ENCODE measurements at regions not wholly inside any gene's neighbourhood (a gene's known extent, or its start where the extent isn't known, plus 50 kb on each side); places are given as distances from the start of the nearest gene placed in this dataset.

- no peak overlapping the region for H3K4me3 Mint-ChIP-seq
- ChIA-PET POLR2A (no interaction called here), CTCF (interaction anchor here (1.0 kb wide), 1 partner anchor 14 kb away, joined by 3 read pairs; no protein-coding TSS in a partner anchor)
- H3K27me3 Mint-ChIP-seq = no peaks in the 10 kb centered on the region
- no peak for DNase-seq
- no peaks in the 10 kb centered on the region for H3K9me3 Mint-ChIP-seq
- H3K27ac Mint-ChIP-seq = no peak overlapping the region
- peaks cover 11% of the 10 kb centered on the region for H3K4me1 Mint-ChIP-seq
- no peaks in the 10 kb centered on the region for H3K36me3 Mint-ChIP-seq (ENCODE audit: low read depth)
Observed at GRCh38 chr3:176969066-176969465, 228.2 kb downstream of the TBL1XR1 start.

GRCh38 chr3:176968631-176969030 lies 228.7 kb downstream of the TBL1XR1 start:
- POLR2A ChIA-PET = no interaction called here
- no peaks in the 10 kb centered on the region for H3K27me3 Mint-ChIP-seq
- peaks cover 11% of the 10 kb centered on the region for H3K4me1 Mint-ChIP-seq
- DNase-seq = no peak
- no peaks in the 10 kb centered on the region for H3K9me3 Mint-ChIP-seq
- H3K4me3 Mint-ChIP-seq = no peak overlapping the region
- no peaks in the 10 kb centered on the region for H3K36me3 Mint-ChIP-seq (ENCODE audit: low read depth)
- H3K27ac Mint-ChIP-seq = no peak overlapping the region
- CTCF ChIA-PET = interaction anchor here (1.0 to 1.1 kb wide), 2 partner anchors 8 to 13 kb away, joined by 3 to 4 read pairs; no protein-coding TSS in a partner anchor

GRCh38 chr3:176967522-176967921 lies 229.8 kb downstream of the TBL1XR1 start:
- H3K4me1 Mint-ChIP-seq = peaks cover 11% of the 10 kb centered on the region
- H3K9me3 Mint-ChIP-seq = no peaks in the 10 kb centered on the region
- no peaks in the 10 kb centered on the region for H3K36me3 Mint-ChIP-seq (ENCODE audit: low read depth)
- no peak for DNase-seq
- no peak overlapping the region for H3K27ac Mint-ChIP-seq
- ChIA-PET CTCF (interaction anchor here (1.1 to 1.2 kb wide), 2 partner anchors 10 to 11 kb away, joined by 4 read pairs; no protein-coding TSS in a partner anchor), POLR2A (no interaction called here)
- H3K27me3 Mint-ChIP-seq = no peaks in the 10 kb centered on the region
- H3K4me3 Mint-ChIP-seq = no peak overlapping the region

- Mint-ChIP-seq H3K36me3 (ENCODE audit: low read depth) (no peaks in the 10 kb centered on the region), H3K27ac (no peak overlapping the region), H3K27me3 (peaks cover 6% of the 10 kb centered on the region), H3K9me3 (no peaks in the 10 kb centered on the region), H3K4me3 (no peak overlapping the region), H3K4me1 (peaks cover 5% of the 10 kb centered on the region)
- no peak for DNase-seq
- ChIA-PET POLR2A (interaction anchor here (0.6 kb wide), 1 partner anchor 194 kb away, joined by 4 read pairs; no protein-coding TSS in a partner anchor), CTCF (interaction anchor here (1.2 kb wide), 1 partner anchor 14 kb away, joined by 4 read pairs; no protein-coding TSS in a partner anchor)
Observed at GRCh38 chr3:176964661-176965060, 232.6 kb downstream of the TBL1XR1 start.

GRCh38 chr3:176961916-176962315 lies 235.4 kb downstream of the TBL1XR1 start:
- H3K27ac Mint-ChIP-seq = no peak overlapping the region
- H3K9me3 Mint-ChIP-seq = no peaks in the 10 kb centered on the region
- POLR2A ChIA-PET = no interaction called here
- H3K4me3 Mint-ChIP-seq = no peak overlapping the region
- no peaks in the 10 kb centered on the region for H3K36me3 Mint-ChIP-seq (ENCODE audit: low read depth)
- CTCF ChIA-PET = no interaction called here
- peaks cover 5% of the 10 kb centered on the region for H3K4me1 Mint-ChIP-seq
- H3K27me3 Mint-ChIP-seq = peaks cover 6% of the 10 kb centered on the region
- DNase-seq = no peak

GRCh38 chr3:176959867-176960266 lies 237.4 kb downstream of the TBL1XR1 start:
- ChIA-PET CTCF (no interaction called here), POLR2A (no interaction called here)
- no peak for DNase-seq
- H3K4me1 Mint-ChIP-seq = no peaks in the 10 kb centered on the region
- H3K27me3 Mint-ChIP-seq = peaks cover 6% of the 10 kb centered on the region
- H3K36me3 Mint-ChIP-seq (ENCODE audit: low read depth) = no peaks in the 10 kb centered on the region
- no peak overlapping the region for H3K27ac Mint-ChIP-seq
- no peaks in the 10 kb centered on the region for H3K9me3 Mint-ChIP-seq
- no peak overlapping the region for H3K4me3 Mint-ChIP-seq

GRCh38 chr3:176958560-176958959 lies 238.7 kb downstream of the TBL1XR1 start:
- DNase-seq = no peak
- Mint-ChIP-seq H3K4me1 (no peaks in the 10 kb centered on the region), H3K36me3 (ENCODE audit: low read depth) (no peaks in the 10 kb centered on the region), H3K9me3 (no peaks in the 10 kb centered on the region), H3K27ac (no peak overlapping the region), H3K4me3 (no peak overlapping the region), H3K27me3 (peaks cover 6% of the 10 kb centered on the region)
- POLR2A ChIA-PET = no interaction called here
- CTCF ChIA-PET = no interaction called here

- Mint-ChIP-seq H3K27ac (no peak overlapping the region), H3K9me3 (no peaks in the 10 kb centered on the region), H3K36me3 (ENCODE audit: low read depth) (no peaks in the 10 kb centered on the region), H3K4me3 (no peak overlapping the region), H3K4me1 (no peaks in the 10 kb centered on the region), H3K27me3 (no peaks in the 10 kb centered on the region)
- ChIA-PET POLR2A (no interaction called here), CTCF (no interaction called here)
- no peak for DNase-seq
Observed at GRCh38 chr3:176954517-176954916, 242.8 kb downstream of the TBL1XR1 start.

- Mint-ChIP-seq H3K36me3 (ENCODE audit: low read depth) (no peaks in the 10 kb centered on the region), H3K27me3 (no peaks in the 10 kb centered on the region), H3K4me3 (no peak overlapping the region), H3K9me3 (no peaks in the 10 kb centered on the region), H3K27ac (no peak overlapping the region), H3K4me1 (no peaks in the 10 kb centered on the region)
- ChIA-PET POLR2A (interaction anchor here (0.6 kb wide), 1 partner anchor 244 kb away, joined by 3 read pairs; the partner anchor contains the start of gene TBL1XR1), CTCF (no interaction called here)
- no peak for DNase-seq
Observed at GRCh38 chr3:176953106-176954060, 243.9 kb downstream of the TBL1XR1 start.

- Mint-ChIP-seq H3K4me3 (no peak overlapping the region), H3K4me1 (no peaks in the 10 kb centered on the region), H3K27me3 (no peaks in the 10 kb centered on the region), H3K27ac (no peak overlapping the region), H3K9me3 (no peaks in the 10 kb centered on the region), H3K36me3 (ENCODE audit: low read depth) (no peaks in the 10 kb centered on the region)
- DNase-seq = no peak
- CTCF ChIA-PET = no interaction called here
- POLR2A ChIA-PET = no interaction called here
Observed at GRCh38 chr3:176951586-176952292, 245.5 kb downstream of the TBL1XR1 start.

GRCh38 chr3:176951144-176951543 lies 246.1 kb downstream of the TBL1XR1 start:
- Mint-ChIP-seq H3K9me3 (no peaks in the 10 kb centered on the region), H3K27ac (no peak overlapping the region), H3K27me3 (no peaks in the 10 kb centered on the region), H3K4me1 (no peaks in the 10 kb centered on the region), H3K4me3 (no peak overlapping the region), H3K36me3 (ENCODE audit: low read depth) (no peaks in the 10 kb centered on the region)
- CTCF ChIA-PET = no interaction called here
- no peak for DNase-seq
- POLR2A ChIA-PET = no interaction called here

GRCh38 chr3:176950743-176951142 lies 246.5 kb downstream of the TBL1XR1 start:
- Mint-ChIP-seq H3K27ac (no peak overlapping the region), H3K36me3 (ENCODE audit: low read depth) (no peaks in the 10 kb centered on the region), H3K4me1 (no peaks in the 10 kb centered on the region), H3K4me3 (no peak overlapping the region), H3K9me3 (no peaks in the 10 kb centered on the region), H3K27me3 (no peaks in the 10 kb centered on the region)
- no peak for DNase-seq
- ChIA-PET CTCF (no interaction called here), POLR2A (no interaction called here)

GRCh38 chr3:176948151-176948550 lies 249.1 kb downstream of the TBL1XR1 start:
- no peaks in the 10 kb centered on the region for H3K9me3 Mint-ChIP-seq
- H3K4me3 Mint-ChIP-seq = no peak overlapping the region
- H3K27me3 Mint-ChIP-seq = no peaks in the 10 kb centered on the region
- H3K36me3 Mint-ChIP-seq (ENCODE audit: low read depth) = no peaks in the 10 kb centered on the region
- no peak overlapping the region for H3K27ac Mint-ChIP-seq
- H3K4me1 Mint-ChIP-seq = no peaks in the 10 kb centered on the region
- DNase-seq = no peak
- CTCF ChIA-PET = no interaction called here
- POLR2A ChIA-PET = no interaction called here
